Kidney tubule cell (primary cell): ENCODE measurements at regions not wholly inside any gene's neighbourhood (a gene's known extent, or its start where the extent isn't known, plus 50 kb on each side); places are given as distances from the start of the nearest gene placed in this dataset.
A peak's percentile ranks its signal among the peaks of the same experiment; 100 is the strongest.
"Not testable (repeated sequence)": the region's sequence is repeated elsewhere in the genome, so short reads cannot be mapped to it uniquely, and the experiment has no call there.

Experiments used
- DNase-seq: peaks from one replicate; pipeline ENCODE4 v3.0.0-alpha.2; 2018; ENCODE audit warnings: low spot score

DNA sequence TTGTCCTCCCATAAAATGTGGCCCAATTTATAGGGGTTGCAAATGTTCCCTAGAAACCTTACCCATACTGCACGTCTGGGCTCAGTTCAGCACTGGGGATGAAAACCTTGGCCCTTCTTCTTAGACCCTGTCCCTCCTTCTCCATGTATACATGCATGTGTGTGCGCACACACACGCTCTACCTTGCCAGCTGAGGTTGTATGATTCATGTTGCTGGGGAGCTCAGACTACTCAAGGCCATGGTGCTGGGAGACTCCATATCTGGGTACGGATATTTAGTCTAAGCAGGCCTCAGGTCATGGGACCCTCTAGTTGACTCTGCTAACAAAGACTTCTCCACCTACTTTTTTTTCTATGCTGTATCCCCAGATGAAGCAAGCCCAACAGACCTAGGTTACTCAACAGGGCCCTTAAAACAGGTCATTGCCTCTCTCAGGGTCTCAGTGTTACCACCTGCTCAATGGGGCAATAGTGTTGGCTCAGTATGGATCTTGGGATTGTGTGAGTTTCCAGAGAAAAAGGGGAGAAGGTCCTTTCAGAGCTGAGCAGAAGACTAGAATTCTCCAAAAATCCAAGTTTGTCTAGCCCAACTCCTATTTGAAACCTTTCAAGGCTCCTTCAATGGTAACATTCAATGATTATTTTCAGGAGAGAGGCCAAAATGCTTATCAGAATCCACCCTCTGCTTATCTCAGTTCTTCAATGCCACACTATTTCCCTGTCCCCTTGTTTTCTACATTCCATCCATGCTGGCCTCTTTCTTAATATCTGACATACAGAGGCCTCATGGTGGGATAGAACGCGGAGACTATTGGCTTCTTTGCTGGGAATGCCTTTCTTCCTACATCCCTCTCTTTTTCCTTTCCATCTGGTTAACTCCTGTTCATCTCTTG is 123.6 kb upstream of the PITX1 start:
- DNase-seq, result no peak

DNA sequence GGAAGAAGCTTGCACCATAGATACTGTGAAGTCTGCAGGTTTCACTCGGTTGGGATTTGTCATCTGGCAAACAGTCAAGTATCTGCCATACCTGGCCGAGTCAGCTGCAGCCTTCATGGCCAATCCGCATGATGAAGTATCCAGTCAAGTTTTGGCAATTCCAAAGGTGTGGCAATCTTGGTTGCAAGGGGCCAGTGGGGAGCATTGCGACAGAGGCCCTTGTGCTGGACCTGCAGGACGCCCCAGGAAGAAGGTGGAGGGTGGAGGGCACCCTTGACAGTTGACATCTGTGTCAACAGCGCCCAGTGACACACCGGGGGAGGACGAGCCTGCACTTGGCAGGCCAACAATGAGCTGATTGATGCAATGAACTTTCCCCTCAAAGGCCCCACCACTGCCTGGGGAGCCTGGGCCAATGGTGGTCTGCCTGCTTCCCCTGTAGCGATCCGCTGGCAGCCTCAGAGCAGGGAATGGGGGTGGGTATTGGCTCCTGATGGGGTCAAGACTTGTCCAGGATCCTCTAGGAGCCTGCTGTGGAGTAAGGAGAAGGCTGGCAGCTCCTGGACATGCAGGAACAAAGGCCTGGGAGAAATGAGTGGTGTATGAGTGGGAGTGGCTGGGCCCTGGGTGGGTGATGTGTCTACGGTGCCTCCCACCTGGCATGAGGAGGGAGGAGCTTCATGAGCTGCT is 122.8 kb upstream of the PITX1 start:
- peak; percentile 8 for DNase-seq

DNA sequence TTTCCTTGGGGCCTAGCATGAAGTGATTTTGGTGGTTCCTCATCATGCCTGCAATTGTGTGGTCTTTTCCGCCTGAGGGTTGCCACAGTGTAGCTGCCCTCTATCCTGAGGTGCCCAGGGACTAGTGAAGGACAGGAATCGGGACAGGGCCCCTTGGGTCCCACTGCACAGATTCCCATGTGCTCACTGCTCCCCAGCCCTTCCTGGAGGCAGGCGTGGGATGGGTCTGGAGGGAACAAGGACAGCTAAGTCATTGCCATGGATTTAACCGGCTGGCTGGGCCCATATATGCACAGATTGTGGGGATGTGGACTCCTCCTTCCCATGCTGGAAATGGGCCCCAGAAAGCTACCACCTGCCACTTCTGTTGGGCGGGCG is 122.3 kb upstream of the PITX1 start:
- DNase-seq, result no peak

DNA sequence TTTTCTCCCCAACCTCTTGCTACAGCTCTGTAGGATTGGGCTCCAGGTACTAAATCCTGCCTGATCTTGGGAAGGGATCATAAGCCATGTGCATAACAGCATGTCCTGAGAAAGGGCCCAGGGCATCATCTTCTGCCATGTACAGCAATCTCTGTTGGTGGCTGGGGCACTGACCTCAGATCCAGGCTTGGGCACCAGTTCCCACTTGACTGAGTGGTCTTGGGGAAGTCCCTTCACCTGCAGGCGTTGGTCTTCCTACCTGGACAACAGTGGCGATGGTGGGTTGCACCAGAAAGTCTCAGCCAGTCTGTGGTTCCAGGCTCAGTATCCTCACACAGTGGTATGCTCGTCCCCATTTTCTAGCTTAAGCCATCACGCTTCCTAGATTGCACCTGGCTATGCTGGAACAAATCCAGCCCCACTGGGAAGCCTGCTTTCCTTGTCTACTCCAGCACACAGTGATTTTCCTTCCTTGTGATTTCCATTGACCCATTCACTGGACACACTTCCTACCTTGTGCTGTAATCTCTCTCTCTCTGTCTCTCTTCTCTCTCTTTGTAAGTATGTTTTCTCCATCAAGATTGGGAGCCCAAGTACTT is 121.7 kb upstream of the PITX1 start:
- DNase-seq, result no peak

DNA sequence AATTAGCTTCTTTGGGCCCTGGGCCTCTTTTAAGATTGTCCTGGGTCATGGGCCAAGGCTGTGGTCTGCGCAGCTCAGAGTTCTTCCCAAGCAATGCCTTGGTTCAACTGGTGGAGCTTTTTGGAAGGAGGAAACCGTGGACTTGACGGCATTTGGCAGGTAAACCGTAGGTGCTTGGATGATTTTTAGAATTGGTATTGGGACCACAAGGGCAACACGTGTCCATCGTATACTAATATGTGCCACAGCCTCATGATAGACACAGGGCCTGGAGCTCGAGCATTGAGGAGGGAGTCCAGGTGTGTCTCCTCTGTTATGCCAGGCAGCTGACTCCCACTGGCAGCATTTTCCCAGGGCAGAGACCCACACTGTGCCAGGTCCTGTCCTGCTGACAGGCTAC is 120.9 kb upstream of the PITX1 start:
- DNase-seq, result no peak

DNA sequence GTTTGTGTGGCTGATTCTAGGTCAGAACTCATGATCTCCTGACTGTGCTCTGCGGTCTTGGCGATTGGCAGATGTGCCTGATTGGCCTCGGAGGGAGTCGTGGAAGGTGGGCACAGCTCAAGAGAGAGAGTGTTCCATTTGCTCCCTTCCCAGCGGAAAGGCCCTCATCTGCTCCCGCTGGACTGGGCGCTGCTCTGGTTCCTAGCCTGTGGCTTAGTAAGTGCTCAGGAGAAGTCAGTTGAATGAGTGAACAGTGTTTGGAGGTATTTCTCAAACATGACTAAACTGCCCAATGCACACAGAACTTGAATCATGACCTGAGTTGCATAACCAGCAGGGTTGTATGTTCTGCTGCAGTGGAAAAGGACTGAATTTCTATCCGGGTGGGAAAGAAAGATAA is 120.2 kb upstream of the PITX1 start:
- no peak for DNase-seq

DNA sequence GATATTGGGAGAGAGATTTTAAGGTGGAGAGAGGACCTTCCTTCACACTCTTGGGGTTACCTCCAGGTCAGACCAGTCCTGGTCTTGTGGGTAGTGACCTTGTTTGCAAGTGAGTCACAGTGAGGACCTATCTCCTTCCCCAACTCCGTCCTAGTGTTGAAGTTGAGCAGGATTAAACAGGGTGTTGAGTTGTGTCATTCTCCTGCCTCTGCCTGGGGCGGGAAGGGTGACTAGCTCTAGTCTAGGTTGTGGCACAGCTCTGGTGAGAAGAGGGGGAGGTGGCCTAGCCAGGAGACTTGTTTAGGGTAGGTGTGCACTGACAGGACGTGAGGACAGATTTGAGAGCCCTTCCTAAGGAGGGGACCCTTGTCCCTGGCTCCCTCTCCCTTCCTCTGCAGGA is 119.6 kb upstream of the PITX1 start:
- no peak for DNase-seq

DNA sequence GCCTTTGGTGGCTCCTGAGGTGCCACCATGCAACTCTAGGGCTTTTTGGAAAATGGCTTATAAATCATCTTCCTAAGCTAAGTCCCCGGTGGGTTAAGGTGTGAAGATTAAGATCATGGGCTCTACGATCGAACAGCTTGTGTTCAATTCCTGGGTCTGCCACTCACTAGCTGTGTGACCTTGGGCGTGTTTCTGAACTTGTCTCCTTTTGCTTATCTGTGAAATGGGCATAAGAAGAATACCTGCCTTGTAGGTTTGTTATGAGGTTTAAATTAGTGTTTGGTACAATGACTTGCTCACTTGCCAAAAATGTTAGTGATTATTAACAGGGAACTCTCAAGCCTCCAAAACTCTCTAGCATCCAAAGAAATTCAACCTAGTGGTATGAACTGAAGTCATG is 119.2 kb upstream of the PITX1 start:
- no peak for DNase-seq

DNA sequence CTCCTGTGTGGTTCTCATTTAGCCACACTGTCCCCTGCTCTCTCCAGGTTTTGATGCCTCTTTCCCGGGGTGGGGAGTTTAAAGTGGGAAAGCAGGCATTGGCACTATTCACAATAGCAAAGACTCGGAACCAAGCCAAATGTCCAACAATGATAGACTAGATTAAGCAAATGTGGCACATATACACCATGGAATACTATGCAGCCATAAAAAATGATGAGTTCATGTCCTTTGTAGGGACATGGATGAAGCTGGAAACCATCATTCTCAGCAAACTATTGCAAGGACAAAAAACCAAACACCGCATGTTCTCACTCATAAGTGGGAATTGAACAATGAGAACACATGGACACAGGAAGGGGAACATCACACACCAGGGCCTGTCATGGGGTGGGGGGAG is 117.6 kb upstream of the PITX1 start:
- not testable (repeated sequence) for DNase-seq

DNA sequence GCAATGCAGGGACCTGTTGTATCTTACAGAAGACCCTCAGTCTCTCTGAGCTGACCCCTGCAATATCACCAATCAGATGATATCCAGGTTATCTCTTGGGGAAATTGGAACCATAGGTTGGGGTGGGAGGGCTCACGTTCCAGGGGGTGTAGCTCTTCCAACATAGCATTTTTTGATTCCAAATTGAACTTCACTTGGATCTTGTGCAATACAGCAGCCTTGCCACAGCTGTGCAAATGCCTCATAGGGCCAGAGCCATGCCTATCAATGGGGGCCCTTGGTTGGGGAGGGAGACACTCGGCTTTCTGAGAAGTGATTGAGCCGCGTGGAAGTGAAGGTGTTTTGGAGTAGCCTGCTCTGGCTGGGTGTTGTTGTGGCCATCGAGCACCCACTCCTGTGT is 117.2 kb upstream of the PITX1 start:
- DNase-seq, result no peak

DNA sequence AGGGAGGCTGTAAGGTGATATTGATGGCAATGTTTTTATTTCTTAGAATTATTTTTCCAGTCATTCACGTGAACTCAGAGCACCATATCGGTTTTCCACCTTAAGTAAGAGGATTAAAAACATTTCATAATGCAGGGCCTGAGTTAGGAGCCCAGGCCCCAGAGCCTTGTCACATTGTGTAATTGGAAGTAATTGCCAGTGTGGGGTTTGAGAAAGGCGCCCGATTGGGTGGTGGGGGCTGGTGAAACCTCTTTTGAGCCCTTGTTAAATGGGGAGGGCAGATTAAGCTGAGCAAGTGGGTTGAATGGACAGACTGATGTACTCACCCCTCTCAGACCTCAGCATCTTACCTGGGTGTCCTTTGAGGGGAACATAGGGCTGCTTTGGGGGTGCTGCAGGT is 116.7 kb upstream of the PITX1 start:
- DNase-seq, result no peak

DNA sequence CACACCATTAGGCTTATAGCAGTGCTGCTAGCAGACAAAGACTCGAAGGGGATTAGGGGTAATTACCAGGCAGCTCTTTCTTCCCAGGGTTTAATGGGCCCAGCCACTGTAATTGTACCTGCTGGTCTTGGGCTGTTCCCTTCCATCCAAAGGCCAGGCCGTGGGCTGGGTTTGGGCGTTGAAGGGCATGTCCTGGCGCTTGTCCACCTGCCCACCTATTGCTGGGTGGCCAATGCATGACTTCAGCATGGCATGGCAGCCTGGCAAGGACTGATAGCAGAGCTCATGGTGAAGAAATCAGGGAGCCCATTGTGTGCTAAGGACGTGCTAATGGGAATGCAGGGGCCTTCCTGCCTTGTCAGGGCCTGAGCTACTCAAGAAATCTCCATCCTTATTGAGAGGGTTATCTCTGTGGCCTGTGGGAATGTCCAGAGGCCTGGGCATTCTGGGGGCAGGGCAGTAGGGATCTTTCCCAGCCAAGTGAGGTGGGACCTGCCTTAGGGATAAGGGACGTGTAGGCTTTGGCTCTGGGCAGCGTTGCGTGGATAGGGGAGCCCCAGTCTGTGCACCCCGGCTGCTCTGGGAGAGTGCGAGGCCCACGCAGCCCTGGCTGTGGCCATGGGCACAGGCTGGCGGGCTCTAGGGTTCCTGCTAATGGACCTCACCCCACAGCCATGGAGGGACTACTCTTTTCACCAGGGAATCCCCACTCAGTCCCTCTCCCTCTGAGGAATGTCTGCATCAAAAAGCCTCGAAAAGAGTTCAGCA is 116.1 kb upstream of the PITX1 start:
- no peak for DNase-seq

DNA sequence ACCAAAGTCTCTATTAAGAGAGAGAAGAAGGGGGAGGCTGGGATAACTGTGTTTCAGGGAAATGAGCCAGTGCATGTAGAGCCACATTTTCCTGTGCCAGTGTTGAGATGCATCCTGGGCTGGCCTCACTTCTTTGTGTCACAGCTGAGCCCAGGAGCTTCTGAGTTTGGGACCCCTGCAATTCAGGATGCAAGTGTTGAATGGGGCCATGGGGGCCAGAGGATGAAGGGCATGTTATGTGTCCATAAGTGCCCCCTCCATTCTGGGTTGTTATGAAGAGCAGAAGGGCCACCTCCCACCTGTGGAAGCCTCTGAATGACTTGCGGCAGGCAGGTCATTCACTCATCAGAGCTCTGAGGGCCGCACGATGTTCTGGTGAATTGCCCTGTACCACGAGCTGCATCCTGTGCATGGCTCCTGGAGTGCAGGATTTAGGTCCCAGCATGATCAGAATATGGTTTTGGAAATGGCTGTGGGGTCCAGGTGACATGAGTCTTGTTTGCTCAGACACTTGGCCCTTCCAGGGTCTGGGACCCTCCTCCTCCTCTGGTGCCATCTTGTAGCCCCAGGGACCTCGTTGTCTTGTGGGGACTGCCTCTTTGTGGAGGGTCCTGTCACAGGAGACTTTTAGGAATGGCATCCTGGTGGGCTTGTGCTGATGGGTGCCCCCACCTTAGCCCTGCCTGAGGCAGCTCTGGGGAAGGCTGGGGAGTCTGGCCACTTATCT is 115.4 kb upstream of the PITX1 start:
- DNase-seq, result no peak

DNA sequence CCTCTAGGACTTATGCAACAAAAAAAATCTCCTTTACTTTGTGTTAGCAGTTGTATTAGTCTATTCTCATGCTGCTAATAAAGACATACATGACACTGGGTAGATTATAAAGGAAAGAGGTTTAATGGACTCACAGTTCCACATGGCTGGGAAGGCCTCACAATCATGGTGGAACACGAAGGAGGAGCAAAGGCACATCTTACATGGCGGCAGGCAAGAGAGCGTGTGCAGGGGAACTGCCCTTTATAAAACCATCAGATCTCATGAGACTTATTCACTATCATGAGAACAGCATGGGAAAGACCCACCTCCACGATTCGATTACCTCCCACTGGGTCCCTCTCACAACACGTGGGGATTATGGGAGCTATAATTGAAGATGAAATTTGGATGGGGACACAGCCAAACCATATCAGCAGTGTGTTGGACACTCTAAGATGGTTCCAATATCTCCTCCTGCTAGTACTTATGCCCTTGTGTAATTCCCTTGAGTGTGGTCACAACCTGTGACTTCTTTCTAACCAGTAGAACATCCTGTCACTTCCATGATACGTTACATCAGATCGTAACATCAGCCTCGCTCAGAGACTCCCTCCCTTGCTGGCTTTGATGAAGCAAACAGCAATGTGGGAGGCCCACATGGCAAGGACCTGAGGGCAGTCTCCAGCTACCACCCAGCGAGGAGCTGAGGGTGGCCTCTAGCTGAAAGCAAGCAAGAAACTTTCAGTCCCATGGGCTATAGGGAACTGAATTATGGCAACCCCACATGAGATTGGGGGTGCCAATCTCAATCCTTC is 113.5 kb upstream of the PITX1 start:
- no peak for DNase-seq

DNA sequence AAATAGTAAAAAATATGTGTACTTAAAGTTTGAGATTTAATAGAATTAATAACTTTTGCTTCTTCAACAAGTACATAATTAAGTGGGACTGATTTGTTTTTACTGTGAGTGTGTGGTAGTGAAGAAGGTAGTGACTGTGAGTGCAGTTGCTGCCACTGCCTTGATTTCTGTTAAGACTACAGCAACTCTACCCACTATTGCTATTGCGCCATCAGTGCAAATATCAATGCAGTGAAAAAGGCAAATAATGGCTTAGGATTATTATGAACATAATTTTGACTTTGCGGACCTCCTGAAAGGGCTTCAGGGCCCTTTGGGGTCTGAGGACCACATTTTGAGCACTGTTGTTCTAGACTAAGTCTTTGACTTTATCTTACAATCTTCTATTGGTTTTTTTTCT is 112.0 kb upstream of the PITX1 start:
- no peak for DNase-seq

DNA sequence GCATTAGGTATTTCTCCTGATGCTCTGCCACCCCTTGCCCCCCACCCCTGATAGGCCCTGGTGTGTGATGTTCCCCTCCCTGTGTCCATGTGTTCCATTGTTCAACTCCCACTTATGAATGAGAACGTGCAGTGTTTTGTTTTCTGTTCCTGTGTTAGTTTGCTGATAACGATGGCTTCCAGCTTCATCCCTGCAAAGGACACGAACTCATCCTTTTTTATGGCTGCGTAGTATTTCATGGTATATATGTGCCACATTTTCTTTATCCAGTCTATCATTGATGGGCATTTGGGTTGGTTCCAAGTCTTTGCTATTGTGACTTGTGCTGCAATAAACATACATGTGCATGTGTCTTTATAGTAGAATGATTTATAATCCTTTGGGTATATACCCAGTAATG is 109.7 kb upstream of the PITX1 start:
- not testable (repeated sequence) for DNase-seq

DNA sequence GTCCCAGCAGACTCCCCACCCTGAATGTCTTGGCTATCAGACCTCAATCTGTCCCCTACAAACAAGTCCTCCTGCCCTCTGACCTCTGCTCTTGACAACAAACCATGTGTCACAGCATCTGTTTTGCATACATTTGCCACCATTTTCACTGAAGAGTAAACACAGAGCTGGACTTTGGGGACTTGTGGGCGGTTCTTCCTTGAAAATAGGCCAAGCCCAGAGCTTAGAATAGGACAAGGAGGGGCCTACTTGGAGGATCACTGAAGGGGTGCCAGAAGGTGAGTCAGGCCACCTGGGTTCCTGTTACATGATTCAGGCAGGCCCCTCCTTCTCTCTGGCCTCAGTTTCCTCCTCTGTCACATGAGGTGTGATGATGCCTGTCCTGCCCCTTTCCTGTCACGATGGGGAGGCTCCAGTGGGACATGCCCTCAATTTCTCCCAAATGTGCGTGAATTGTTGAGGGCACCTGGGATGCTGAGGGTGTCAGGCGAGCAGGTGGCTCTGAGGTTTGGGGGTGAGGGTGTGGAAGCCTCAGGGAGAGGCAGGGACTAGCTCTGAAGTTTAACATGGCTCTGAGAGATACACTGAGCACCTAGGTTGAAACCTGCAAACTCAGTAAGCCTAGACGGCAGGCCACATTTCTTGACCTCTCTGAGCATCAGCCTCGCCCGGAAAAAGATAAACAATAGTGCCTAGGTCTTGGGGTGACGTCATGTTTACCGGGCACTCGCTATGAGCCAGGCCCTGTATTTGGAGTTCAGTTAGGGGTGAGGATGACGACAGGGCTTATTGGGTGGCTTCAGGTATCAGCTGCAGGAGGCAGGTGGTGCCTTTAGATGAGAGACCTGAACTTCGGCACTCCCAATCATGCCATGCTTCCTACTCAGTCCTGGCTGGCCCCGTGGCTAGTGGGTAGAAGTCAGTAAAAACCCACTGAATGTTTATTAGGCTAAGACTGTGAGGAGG is 107.6 kb upstream of the PITX1 start:
- DNase-seq, result peak; percentile 29

DNA sequence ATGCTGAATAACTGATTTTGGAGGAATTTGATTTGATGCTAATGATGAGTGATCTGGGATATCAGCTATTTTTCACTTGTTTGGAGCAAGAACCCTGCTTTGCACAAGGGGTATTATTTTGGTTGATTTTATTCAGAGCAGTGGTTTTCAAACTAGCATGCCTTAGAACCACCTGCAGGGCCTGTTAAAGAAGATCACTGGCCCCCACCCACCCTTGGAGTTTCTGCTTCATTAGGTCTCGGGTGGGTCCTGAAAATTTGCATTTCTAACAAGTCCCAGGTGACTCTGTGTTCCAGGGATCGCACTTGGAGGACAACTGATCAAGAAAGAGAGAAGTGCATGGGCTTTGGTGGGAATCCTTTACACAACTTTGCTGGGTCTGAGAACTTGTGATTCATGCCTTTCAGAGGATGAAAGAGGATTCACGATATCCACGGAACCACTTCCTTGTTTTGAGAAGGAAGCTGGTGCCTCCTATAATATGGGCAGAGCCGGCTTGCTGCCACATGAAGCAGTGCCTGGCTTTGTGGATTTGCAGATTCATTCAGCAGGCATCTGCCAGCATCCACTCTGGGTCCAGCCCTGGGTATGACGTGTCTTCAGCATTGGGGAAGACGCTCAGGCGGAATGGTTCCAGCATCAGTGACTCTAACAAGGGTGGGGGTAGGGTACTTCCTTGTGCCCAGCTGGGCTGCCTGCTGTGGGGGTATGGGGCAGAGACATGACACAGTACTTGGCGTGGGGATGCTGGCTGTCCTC is 106.6 kb upstream of the PITX1 start:
- DNase-seq, result peak; percentile 89
